Neuronal stem cell (in vitro differentiated cells): ENCODE measurements at regions not wholly inside any gene's neighbourhood (a gene's known extent, or its start where the extent isn't known, plus 50 kb on each side); places are given as distances from the start of the nearest gene placed in this dataset.
A peak's percentile ranks its signal among the peaks of the same experiment; 100 is the strongest.
"Not testable (repeated sequence)": the region's sequence is repeated elsewhere in the genome, so short reads cannot be mapped to it uniquely, and the experiment has no call there.

Source experiments
- DNase-seq: peaks from one replicate; pipeline ENCODE4 v3.0.0-alpha.2; 2013; ENCODE audit warnings: low spot score
- H2AFZ ChIP-seq: one replicate; pipeline ENCODE4 v1.6.1; 2013; ENCODE audit warnings: mild to moderate bottlenecking, low read length, inconsistent platforms
- H2AK5ac ChIP-seq: 2 replicates; pipeline ENCODE4 v1.6.1; 2013; ENCODE audit warnings: low read depth, mild to moderate bottlenecking, inconsistent platforms, low read length, moderate library complexity, mixed read lengths
- H2BK120ac ChIP-seq: 2 replicates; pipeline ENCODE4 v1.6.1; 2013; ENCODE audit warnings: low read depth, mild to moderate bottlenecking, inconsistent platforms, low read length, moderate library complexity, mixed read lengths
- H2BK12ac ChIP-seq: one replicate; pipeline ENCODE4 v1.6.1; 2013; ENCODE audit warnings: low read length, inconsistent platforms
- H2BK15ac ChIP-seq: 2 replicates; pipeline ENCODE4 v1.6.1; 2013; ENCODE audit warnings: mild to moderate bottlenecking, low read length, inconsistent platforms, mixed read lengths
- H2BK5ac ChIP-seq: one replicate; pipeline ENCODE4 v1.6.1; 2013; ENCODE audit warnings: inconsistent platforms, mild to moderate bottlenecking, low read length, moderate library complexity
- H3K14ac ChIP-seq: one replicate; pipeline ENCODE4 v1.6.1; 2013; ENCODE audit warnings: low read length, inconsistent platforms
- H3K18ac ChIP-seq: 2 replicates; pipeline ENCODE4 v1.6.1; 2013; ENCODE audit warnings: low read length, inconsistent platforms
- H3K23ac ChIP-seq: 2 replicates; pipeline ENCODE4 v1.6.1; 2013; ENCODE audit warnings: low read depth, mild to moderate bottlenecking, mixed read lengths, low read length, inconsistent platforms; ENCODE audit not compliant: poor library complexity
- H3K27ac ChIP-seq: replicated peaks from 3 replicates; pipeline ENCODE4 v1.5.1; 2013; ENCODE audit warnings: low read length, inconsistent platforms
- H3K27me3 ChIP-seq, 3 experiments: 2 replicates each; pipeline ENCODE4 v1.6.1; 2013; ENCODE audit warnings: low read length in 3 of 3, mild to moderate bottlenecking in 2 of 3, inconsistent platforms in 1 of 3, low read depth in 1 of 3, mixed read lengths in 1 of 3, moderate library complexity in 1 of 3; ENCODE audit not compliant: control insufficient read depth in 3 of 3, insufficient read depth in 3 of 3
- H3K36me3 ChIP-seq, 2 donors: replicated peaks in 1 of 2; 2 replicates each; pipeline ENCODE4 v1.6.1; 2013; ENCODE audit warnings: low read length in 2 of 2; ENCODE audit not compliant: control insufficient read depth in 2 of 2, insufficient read depth in 2 of 2
- H3K4ac ChIP-seq: 2 replicates; pipeline ENCODE4 v1.6.1; 2013; ENCODE audit warnings: inconsistent platforms, mild to moderate bottlenecking, low read length, moderate library complexity
- H3K4me1 ChIP-seq, 2 donors: 1 replicate in 1 of 2; 2 replicates in 1 of 2; pipeline ENCODE4 v1.6.1; 2013; ENCODE audit warnings: low read length in 2 of 2, low read depth in 1 of 2; ENCODE audit not compliant: control insufficient read depth in 2 of 2, insufficient read depth in 1 of 2
- H3K4me2 ChIP-seq: one replicate; pipeline ENCODE4 v1.6.1; 2013; ENCODE audit warnings: mild to moderate bottlenecking, low read length, inconsistent platforms; ENCODE audit not compliant: insufficient read depth, poor library complexity, severe bottlenecking
- H3K4me3 ChIP-seq, 2 donors: 2 replicates each; pipeline ENCODE4 v1.5.1; 2013; ENCODE audit warnings: low read length in 2 of 2, mild to moderate bottlenecking in 2 of 2, inconsistent platforms in 1 of 2, moderate library complexity in 1 of 2
- H3K79me1 ChIP-seq: one replicate; pipeline ENCODE4 v1.6.1; 2013; ENCODE audit warnings: low read depth, mild to moderate bottlenecking, inconsistent platforms, low read length, moderate library complexity
- H3K9ac ChIP-seq: one replicate; pipeline ENCODE4 v1.6.1; 2013; ENCODE audit warnings: mild to moderate bottlenecking, low read depth, low read length, inconsistent platforms; ENCODE audit not compliant: poor library complexity
- H3K9me3 ChIP-seq, 2 donors: replicated peaks in 1 of 2; 2 replicates each; pipeline versions ENCODE3 to v1.6.1; 2013; ENCODE audit warnings: low read length in 2 of 2, mild to moderate bottlenecking in 2 of 2, inconsistent platforms in 1 of 2, low read depth in 1 of 2, mixed read lengths in 1 of 2, moderate library complexity in 1 of 2; ENCODE audit not compliant: control insufficient read depth in 2 of 2, insufficient read depth in 1 of 2
- H4K8ac ChIP-seq: one replicate; pipeline ENCODE4 v1.6.1; 2013; ENCODE audit warnings: low read depth, mild to moderate bottlenecking, inconsistent platforms, low read length, moderate library complexity
- H4K91ac ChIP-seq: one replicate; pipeline ENCODE4 v1.6.1; 2013; ENCODE audit warnings: low read length, low read depth, mild to moderate bottlenecking, inconsistent platforms; ENCODE audit not compliant: poor library complexity
- WGBS, 2 donors: extraction: QIAGEN DNeasy Blood & Tissue Kit; methylation state at CpG; one replicate each; pipeline ENCODE4 v1.1.7; 2013; ENCODE audit warnings: missing lambda C conversion rate in 2 of 2, mixed read lengths in 1 of 2; ENCODE audit not compliant: insufficient read length in 2 of 2, insufficient replicate concordance in 1 of 2; ENCODE audit errors: extremely low coverage in 2 of 2; 5-methylcytosine and 5-hydroxymethylcytosine counted together

DNA sequence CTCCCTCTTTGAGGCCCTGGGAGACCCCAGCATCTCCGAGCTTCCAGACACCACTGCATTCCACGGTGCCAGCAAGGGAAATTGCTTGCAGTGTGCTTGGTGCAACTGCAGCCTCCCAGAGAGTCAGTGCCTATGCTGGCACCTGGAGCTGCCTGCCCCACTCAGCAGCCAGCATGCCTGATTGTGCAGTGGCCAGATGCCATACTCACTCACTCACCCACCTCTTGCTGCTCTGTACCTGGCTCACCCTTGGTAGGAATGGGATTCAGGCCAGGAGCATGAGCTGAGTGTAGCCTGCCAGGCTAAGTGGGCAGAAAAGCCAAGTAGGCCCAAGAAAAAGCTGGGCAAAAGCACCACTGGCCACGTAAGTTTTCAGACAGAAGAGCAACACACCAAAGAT lies 651.4 kb downstream of the GABRG1 start:
- Histone ChIP-seq H3K36me3 (no peaks in the 10 kb centered on the region), H3K14ac (no peak overlapping the region), H2BK120ac (no peak overlapping the region), H3K4me2 (no peak overlapping the region), H2BK15ac (no peak overlapping the region), H4K8ac (peak overlapping the region; percentile 86), H3K18ac (no peak overlapping the region), H3K79me1 (no peaks in the 10 kb centered on the region), H3K23ac (no peak overlapping the region), H2AK5ac (peak overlapping the region; percentile 37), H2BK12ac (peak overlapping the region; percentile 41), H4K91ac (no peak overlapping the region), H3K9ac (no peak overlapping the region), H3K27ac (no peak overlapping the region), H3K27me3 (no peaks in the 10 kb centered on the region), H3K4me1 (no peaks in the 10 kb centered on the region), H3K9me3 (no peaks in the 10 kb centered on the region), H3K4me3 (no peak overlapping the region), H3K4ac (no peak overlapping the region), H2BK5ac (no peak overlapping the region), H2AFZ (no peak overlapping the region)
- no CpG with 5 or more reads among the region's 3 CpGs for WGBS, 2 donors
- DNase-seq = no peak

DNA sequence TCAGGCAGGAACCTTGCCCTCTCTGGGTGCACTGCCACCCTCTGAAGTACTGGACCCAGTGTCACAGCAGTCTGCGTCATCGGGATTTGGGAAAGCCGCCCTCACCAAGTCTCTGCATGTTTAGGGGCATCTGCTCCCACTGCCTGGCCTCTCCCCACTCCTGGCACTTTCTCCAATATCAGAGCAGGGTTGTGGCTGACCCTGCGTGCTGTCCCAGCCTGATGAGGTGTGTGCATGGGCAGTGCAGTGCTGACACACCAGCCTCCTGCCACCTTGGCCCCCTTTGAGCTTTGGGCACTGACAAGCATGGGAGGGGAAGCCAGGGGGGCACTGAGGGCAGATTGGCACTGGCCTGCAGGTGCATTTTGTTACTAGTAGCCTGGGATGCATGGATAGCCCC lies 652.5 kb downstream of the GABRG1 start:
- no peak overlapping the region for H2BK120ac ChIP-seq
- DNase-seq = no peak
- H3K14ac ChIP-seq = no peak overlapping the region
- no peak overlapping the region for H2AK5ac ChIP-seq
- H3K79me1 ChIP-seq = no peaks in the 10 kb centered on the region
- no CpG with 5 or more reads among the region's 4 CpGs for WGBS, 2 donors
- H2BK5ac ChIP-seq = no peak overlapping the region
- no peaks in the 10 kb centered on the region for H3K27me3 ChIP-seq
- no peak overlapping the region for H2AFZ ChIP-seq
- H4K91ac ChIP-seq = no peak overlapping the region
- no peak overlapping the region for H4K8ac ChIP-seq
- H3K36me3 ChIP-seq = no peaks in the 10 kb centered on the region
- H3K9me3 ChIP-seq = no peaks in the 10 kb centered on the region
- H3K23ac ChIP-seq = no peak overlapping the region
- H3K4ac ChIP-seq = no peak overlapping the region
- no peak overlapping the region for H2BK12ac ChIP-seq
- H3K4me2 ChIP-seq = no peak overlapping the region
- no peaks in the 10 kb centered on the region for H3K4me1 ChIP-seq
- no peak overlapping the region for H3K9ac ChIP-seq
- no peak overlapping the region for H2BK15ac ChIP-seq
- no peak overlapping the region for H3K18ac ChIP-seq
- H3K4me3 ChIP-seq = no peak overlapping the region
- no peak overlapping the region for H3K27ac ChIP-seq

- H3K27ac ChIP-seq = no peak overlapping the region
- WGBS, 2 donors = no CpG with 5 or more reads among the region's 4 CpGs
- H2AFZ ChIP-seq = no peak overlapping the region
Measured at GRCh38 chr4:45467157-45467556, 656.7 kb downstream of the GABRG1 start.

GRCh38 chr4:45460157-45460556 lies 663.7 kb downstream of the GABRG1 start:
- WGBS, 2 donors = no CpG with 5 or more reads among the region's 4 CpGs

More at GRCh38 chr4:45467157-45467556, 656.7 kb downstream of the GABRG1 start:
- DNase-seq = no peak
- no peak overlapping the region for H3K4me2 ChIP-seq
- no peaks in the 10 kb centered on the region for H3K79me1 ChIP-seq
- H2AK5ac ChIP-seq = no peak overlapping the region
- no peak overlapping the region for H2BK15ac ChIP-seq
- H4K8ac ChIP-seq = no peak overlapping the region
- H3K4ac ChIP-seq = no peak overlapping the region
- no peak overlapping the region for H3K23ac ChIP-seq
- H3K4me3 ChIP-seq = no peak overlapping the region
- H3K27me3 ChIP-seq = no peaks in the 10 kb centered on the region
- H3K9ac ChIP-seq = no peak overlapping the region
- no peak overlapping the region for H3K14ac ChIP-seq
- no peak overlapping the region for H2BK5ac ChIP-seq
- H3K18ac ChIP-seq = no peak overlapping the region
- H2BK120ac ChIP-seq = no peak overlapping the region
- no peak overlapping the region for H2BK12ac ChIP-seq
- no peaks in the 10 kb centered on the region for H3K9me3 ChIP-seq
- no peaks in the 10 kb centered on the region for H3K36me3 ChIP-seq
- H4K91ac ChIP-seq = no peak overlapping the region
- no peaks in the 10 kb centered on the region for H3K4me1 ChIP-seq

More at GRCh38 chr4:45460157-45460556, 663.7 kb downstream of the GABRG1 start:
- not testable (repeated sequence) for H3K4me2 ChIP-seq, H4K8ac ChIP-seq, H2AK5ac ChIP-seq, H3K79me1 ChIP-seq, H2BK12ac ChIP-seq, H3K4ac ChIP-seq, H3K18ac ChIP-seq, H3K9ac ChIP-seq, H3K27ac ChIP-seq, H4K91ac ChIP-seq, H2BK5ac ChIP-seq, H3K27me3 ChIP-seq, H3K36me3 ChIP-seq, H3K4me1 ChIP-seq, H3K23ac ChIP-seq, DNase-seq, H2BK15ac ChIP-seq, H3K14ac ChIP-seq, H3K4me3 ChIP-seq, H3K9me3 ChIP-seq, H2BK120ac ChIP-seq, H2AFZ ChIP-seq
